OCI-LY3 (cell line): ENCODE measurements at regions not wholly inside any gene's neighbourhood (a gene's known extent, or its start where the extent isn't known, plus 50 kb on each side); places are given as distances from the start of the nearest gene placed in this dataset.

Experiments used
- EZH2phosphoT487 ChIP-seq: fragments of 200-600 bp; shearing (Covaris generic); IDR thresholded peaks from 2 replicates; pipeline ENCODE4 v1.6.1; 2018; ENCODE audit warnings: antibody characterized with exemption, mixed run types, low read depth
- TF ChIP-seq, protein P1 (sequence below): fragments of 200-600, 300-600 bp; sonication (generic); IDR thresholded peaks from 2 replicates; pipeline ENCODE4 v1.5.1; 2014; ENCODE audit warnings: antibody characterized with exemption, low read length, low read depth

GRCh38 chr13:74015137-74015536 lies 119.1 kb downstream of the KLF12 start:
- TF ChIP-seq, protein P1, sequence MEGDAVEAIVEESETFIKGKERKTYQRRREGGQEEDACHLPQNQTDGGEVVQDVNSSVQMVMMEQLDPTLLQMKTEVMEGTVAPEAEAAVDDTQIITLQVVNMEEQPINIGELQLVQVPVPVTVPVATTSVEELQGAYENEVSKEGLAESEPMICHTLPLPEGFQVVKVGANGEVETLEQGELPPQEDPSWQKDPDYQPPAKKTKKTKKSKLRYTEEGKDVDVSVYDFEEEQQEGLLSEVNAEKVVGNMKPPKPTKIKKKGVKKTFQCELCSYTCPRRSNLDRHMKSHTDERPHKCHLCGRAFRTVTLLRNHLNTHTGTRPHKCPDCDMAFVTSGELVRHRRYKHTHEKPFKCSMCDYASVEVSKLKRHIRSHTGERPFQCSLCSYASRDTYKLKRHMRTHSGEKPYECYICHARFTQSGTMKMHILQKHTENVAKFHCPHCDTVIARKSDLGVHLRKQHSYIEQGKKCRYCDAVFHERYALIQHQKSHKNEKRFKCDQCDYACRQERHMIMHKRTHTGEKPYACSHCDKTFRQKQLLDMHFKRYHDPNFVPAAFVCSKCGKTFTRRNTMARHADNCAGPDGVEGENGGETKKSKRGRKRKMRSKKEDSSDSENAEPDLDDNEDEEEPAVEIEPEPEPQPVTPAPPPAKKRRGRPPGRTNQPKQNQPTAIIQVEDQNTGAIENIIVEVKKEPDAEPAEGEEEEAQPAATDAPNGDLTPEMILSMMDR: peak; percentile 29; the same call in 1 of the 2 replicates
- no peak for TF ChIP-seq EZH2phosphoT487
